ENCODE measurements at regions not wholly inside any gene's neighbourhood (a gene's known extent, or its start where the extent isn't known, plus 50 kb on each side); places are given as distances from the start of the nearest gene placed in this dataset.

- Histone ChIP-seq H3K4me3 (replicated peaks in 1 of 2; ENCODE audit: low read depth in 1 of 2, low read length in 2 of 2) (no peak overlapping the region), H3K9me2 (ENCODE audit: insufficient read depth) (no peaks in the 10 kb centered on the region), H3K4me1 (ENCODE audit: control insufficient read depth in 1 of 2, insufficient read depth in 2 of 2, low read length in 2 of 2) (no peaks in the 10 kb centered on the region), H3K27ac (ENCODE audit: low read depth, low read length) (no peak overlapping the region), H3K27me3 (ENCODE audit: insufficient read depth, low read length) (peaks cover 39% of the 10 kb centered on the region), H3K36me3 (ENCODE audit: control insufficient read depth in 1 of 2, insufficient read depth in 2 of 2, low read length in 2 of 2) (no peaks in the 10 kb centered on the region), H4K20me1 (ENCODE audit: insufficient read depth) (no peaks in the 10 kb centered on the region), H3K9me3 (ENCODE audit: control insufficient read depth in 1 of 2, insufficient read depth in 1 of 2, low read depth in 1 of 2, low read length in 2 of 2) (no peaks in the 10 kb centered on the region), H3K79me2 (ENCODE audit: insufficient read depth, low read length) (no peaks in the 10 kb centered on the region), H2AFZ (ENCODE audit: low read depth, low read length, poor library complexity, severe bottlenecking) (no peak overlapping the region), H3K9ac (ENCODE audit: low read length) (no peak overlapping the region), H3K4me2 (ENCODE audit: low read length) (no peak overlapping the region)
- ChIA-PET CTCF (no interaction called here), POLR2A (no interaction called here), RAD21 (ENCODE audit: low non-redundant PET in 1 of 2, low total read pairs in 2 of 2, uncharacterized antibody in 2 of 2, unreplicated experiment in 2 of 2) (no interaction called here)
- TF ChIP-seq REST (IDR thresholded peaks at IDR 0.05; ENCODE audit: low read depth), result no peak
- no peak for TF ChIP-seq EGR1 (IDR thresholded peaks at IDR 0.05; ENCODE audit: low read depth)
- TF ChIP-seq EZH2 (IDR thresholded peaks at IDR 0.05), result no peak
- no peak for TF ChIP-seq POLR2AphosphoS5 (IDR thresholded peaks at IDR 0.05; ENCODE audit: low read depth, low read length)
- no peak for TF ChIP-seq FOSL1 (IDR thresholded peaks at IDR 0.05; ENCODE audit: low read depth)
- no peak for TF ChIP-seq ZBTB33 (IDR thresholded peaks at IDR 0.05; ENCODE audit: extremely low read depth, insufficient replicate concordance, low read length)
- no peak for TF ChIP-seq CTCF (IDR thresholded peaks at IDR 0.05 in 2 of 3, conservative IDR thresholded peaks at IDR 0.05 in 1 of 3; ENCODE audit: borderline replicate concordance in 1 of 3, insufficient read depth in 1 of 3, low read depth in 2 of 3, low read length in 2 of 3)
- TF ChIP-seq ZFX (IDR thresholded peaks at IDR 0.05), result no peak
- no peak for TF ChIP-seq TCF7L2 (IDR thresholded peaks at IDR 0.05; ENCODE audit: borderline replicate concordance, extremely low read depth, insufficient read depth, insufficient read length)
- TF ChIP-seq RAD21 (IDR thresholded peaks at IDR 0.05; ENCODE audit: low read depth), result no peak
- TF ChIP-seq JUND (IDR thresholded peaks at IDR 0.05), result no peak
- no peak for TF ChIP-seq ATF3 (IDR thresholded peaks at IDR 0.05)
- TF ChIP-seq MAX (IDR thresholded peaks at IDR 0.05), result no peak
- no peak for TF ChIP-seq SIN3A (IDR thresholded peaks at IDR 0.05; ENCODE audit: low read depth)
- TF ChIP-seq CBX3 (IDR thresholded peaks at IDR 0.05; ENCODE audit: low read depth), result no peak
- intact Hi-C loops (cut with micrococcal nuclease), result no loop called here
- ATAC-seq (no peak), DNase-seq (ENCODE audit: low read depth, low spot score) (no peak)
- no TSS peak for BruUV-seq (replicated peaks)
Measured at GRCh38 chr6:40972814-40973213, 66.2 kb downstream of the UNC5CL start.

Measured in HCT116 (cell line).